ENCODE measurements at regions not wholly inside any gene's neighbourhood (a gene's known extent, or its start where the extent isn't known, plus 50 kb on each side); places are given as distances from the start of the nearest gene placed in this dataset.

DNA sequence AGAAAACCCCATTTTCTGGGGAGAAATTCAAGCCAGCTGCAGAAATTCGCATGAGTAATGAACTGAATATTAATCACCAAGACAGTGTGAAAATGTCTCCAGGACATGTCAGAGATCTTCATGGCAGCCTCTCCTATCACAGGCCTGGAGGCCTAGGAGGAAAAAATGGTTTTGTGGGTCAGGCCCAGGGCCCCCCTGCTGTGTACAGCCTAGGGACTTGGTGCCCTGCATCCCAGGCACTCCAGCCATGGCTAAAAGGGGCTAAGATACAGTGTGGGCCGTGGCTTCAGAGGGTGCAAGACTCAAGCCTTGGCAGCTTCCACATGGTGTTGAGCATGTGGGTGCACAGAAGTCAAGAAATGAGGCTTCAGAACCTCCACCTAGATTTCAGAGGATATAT lies 185.9 kb upstream of the GATB start:
- TF ChIP-seq, protein P1, sequence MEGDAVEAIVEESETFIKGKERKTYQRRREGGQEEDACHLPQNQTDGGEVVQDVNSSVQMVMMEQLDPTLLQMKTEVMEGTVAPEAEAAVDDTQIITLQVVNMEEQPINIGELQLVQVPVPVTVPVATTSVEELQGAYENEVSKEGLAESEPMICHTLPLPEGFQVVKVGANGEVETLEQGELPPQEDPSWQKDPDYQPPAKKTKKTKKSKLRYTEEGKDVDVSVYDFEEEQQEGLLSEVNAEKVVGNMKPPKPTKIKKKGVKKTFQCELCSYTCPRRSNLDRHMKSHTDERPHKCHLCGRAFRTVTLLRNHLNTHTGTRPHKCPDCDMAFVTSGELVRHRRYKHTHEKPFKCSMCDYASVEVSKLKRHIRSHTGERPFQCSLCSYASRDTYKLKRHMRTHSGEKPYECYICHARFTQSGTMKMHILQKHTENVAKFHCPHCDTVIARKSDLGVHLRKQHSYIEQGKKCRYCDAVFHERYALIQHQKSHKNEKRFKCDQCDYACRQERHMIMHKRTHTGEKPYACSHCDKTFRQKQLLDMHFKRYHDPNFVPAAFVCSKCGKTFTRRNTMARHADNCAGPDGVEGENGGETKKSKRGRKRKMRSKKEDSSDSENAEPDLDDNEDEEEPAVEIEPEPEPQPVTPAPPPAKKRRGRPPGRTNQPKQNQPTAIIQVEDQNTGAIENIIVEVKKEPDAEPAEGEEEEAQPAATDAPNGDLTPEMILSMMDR (conservative IDR thresholded peaks at IDR 0.05) = no peak
- no peak for DNase-seq (ENCODE audit: extremely low spot score, unreplicated experiment)
- Mint-ChIP-seq H3K4me1 (ENCODE audit: unreplicated experiment) (peaks cover 12% of the 10 kb centered on the region), H3K36me3 (peaks cover 7% of the 10 kb centered on the region), H3K4me3 (no peak overlapping the region), H3K27me3 (no peaks in the 10 kb centered on the region), H3K27ac (no peak overlapping the region), H3K9me3 (peaks cover 26% of the 10 kb centered on the region)

DNA sequence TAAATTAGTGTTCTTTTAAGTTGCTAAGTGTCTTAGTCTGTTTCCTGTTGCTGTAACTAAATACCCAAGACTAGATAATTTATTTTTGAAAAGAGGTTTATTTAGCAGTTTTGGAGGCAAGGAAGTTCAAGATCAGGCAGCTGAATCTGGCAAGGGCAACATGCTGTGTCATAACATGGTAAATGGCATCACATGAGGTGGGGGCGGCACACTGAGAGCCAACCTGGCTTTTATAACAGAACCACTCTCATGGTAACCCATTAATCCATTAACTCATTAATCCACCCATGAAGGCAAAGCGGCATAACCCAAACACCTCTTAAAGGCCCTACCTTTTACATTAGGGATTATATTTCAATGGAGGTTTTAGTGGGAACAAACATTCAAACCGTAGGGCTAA lies 182.2 kb upstream of the GATB start:
- no peak overlapping the region for H3K4me3 Mint-ChIP-seq
- DNase-seq (ENCODE audit: extremely low spot score, unreplicated experiment) = no peak
- peaks cover 25% of the 10 kb centered on the region for H3K9me3 Mint-ChIP-seq
- TF ChIP-seq, protein P1 (conservative IDR thresholded peaks at IDR 0.05) = no peak
- no peaks in the 10 kb centered on the region for H3K27me3 Mint-ChIP-seq
- H3K36me3 Mint-ChIP-seq = peaks cover 6% of the 10 kb centered on the region
- peaks cover 4% of the 10 kb centered on the region for H3K4me1 Mint-ChIP-seq (ENCODE audit: unreplicated experiment)
- H3K27ac Mint-ChIP-seq = no peak overlapping the region

DNA sequence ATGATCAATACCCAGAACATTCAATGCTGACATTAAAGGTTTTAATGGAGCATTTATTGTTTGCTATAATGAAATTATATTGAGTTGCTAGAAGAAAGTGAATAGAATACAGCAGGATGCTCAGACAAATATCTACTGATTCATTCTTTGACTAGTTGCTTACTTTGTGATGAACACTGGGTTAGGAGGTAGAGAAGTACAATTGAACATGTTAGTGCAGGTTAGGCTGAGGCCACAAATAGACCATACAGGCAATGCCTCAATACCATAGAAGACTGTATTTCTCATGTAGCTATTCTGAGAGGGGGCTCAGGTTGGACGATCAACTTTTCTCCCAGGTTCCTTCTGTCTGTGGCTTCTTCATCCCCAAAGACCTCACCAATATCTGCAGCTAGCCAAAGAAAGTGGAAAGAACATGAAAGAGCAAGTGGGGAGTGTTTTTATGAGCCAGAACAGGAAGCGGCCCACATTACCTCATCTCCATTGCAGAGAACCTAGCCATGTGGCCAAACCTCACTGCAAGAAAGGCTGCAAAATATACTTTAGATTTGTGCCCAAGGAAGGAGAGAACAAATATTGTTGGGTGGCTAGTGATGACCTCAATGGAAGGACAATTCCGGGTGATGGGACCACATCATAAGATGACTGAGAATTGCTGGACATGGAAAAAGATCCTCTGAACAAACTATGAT lies 180.3 kb upstream of the GATB start:
- DNase-seq (ENCODE audit: extremely low spot score, unreplicated experiment) = no peak
- Mint-ChIP-seq H3K27me3 (no peaks in the 10 kb centered on the region), H3K36me3 (peaks cover 3% of the 10 kb centered on the region), H3K27ac (no peak overlapping the region), H3K9me3 (peaks cover 15% of the 10 kb centered on the region), H3K4me3 (no peak overlapping the region), H3K4me1 (ENCODE audit: unreplicated experiment) (peaks cover 4% of the 10 kb centered on the region)
- TF ChIP-seq, protein P1 (conservative IDR thresholded peaks at IDR 0.05) = no peak

DNA sequence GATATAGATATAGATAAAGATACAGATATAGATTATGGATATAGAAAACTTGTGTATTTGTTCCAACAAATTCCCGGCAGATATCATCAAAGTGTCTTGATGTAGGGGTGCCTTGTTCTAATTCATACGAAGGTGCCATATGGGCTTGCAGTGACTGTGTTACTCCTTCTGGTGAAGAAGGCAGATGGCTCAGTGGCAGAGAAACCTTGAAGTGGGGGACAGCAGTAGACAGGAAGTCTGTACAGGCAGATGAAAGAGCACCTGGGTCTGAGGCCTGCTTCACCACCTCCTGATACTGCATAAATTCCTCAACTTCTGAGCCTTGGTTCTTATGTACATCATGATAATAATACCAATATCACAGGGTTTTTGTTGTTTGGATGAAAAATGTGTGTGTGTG lies 179.5 kb upstream of the GATB start:
- Mint-ChIP-seq H3K9me3 (peaks cover 13% of the 10 kb centered on the region), H3K4me3 (no peak overlapping the region), H3K4me1 (ENCODE audit: unreplicated experiment) (peaks cover 4% of the 10 kb centered on the region), H3K27me3 (peaks cover 5% of the 10 kb centered on the region), H3K36me3 (peaks cover 3% of the 10 kb centered on the region), H3K27ac (no peak overlapping the region)
- DNase-seq (ENCODE audit: extremely low spot score, unreplicated experiment) = no peak
- TF ChIP-seq, protein P1 (conservative IDR thresholded peaks at IDR 0.05) = no peak

DNA sequence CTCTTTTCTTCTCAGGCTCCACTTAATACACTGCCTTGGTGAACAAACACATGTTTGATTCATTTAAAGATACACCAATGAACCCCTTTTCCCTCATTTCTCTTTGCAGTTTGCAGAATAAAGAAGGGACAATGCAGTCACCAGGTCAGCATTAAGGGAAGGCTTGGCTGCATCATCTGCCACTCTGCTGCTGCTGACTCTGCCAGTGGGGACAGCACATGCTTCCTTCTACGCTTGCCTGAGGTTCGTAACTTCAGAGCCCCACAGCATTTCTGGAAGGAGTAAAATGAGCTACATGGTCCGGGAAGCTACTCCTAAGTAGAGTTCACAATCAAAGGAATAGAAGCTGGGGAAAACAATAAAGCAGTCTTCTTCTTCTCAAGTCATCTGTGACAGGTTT lies 178.9 kb upstream of the GATB start:
- Mint-ChIP-seq H3K27ac (no peak overlapping the region), H3K4me1 (ENCODE audit: unreplicated experiment) (peaks cover 4% of the 10 kb centered on the region), H3K9me3 (peaks cover 10% of the 10 kb centered on the region), H3K36me3 (peaks cover under 1% of the 10 kb centered on the region), H3K4me3 (no peak overlapping the region), H3K27me3 (peaks cover 5% of the 10 kb centered on the region)
- TF ChIP-seq, protein P1 (conservative IDR thresholded peaks at IDR 0.05) = no peak
- DNase-seq (ENCODE audit: extremely low spot score, unreplicated experiment) = no peak
